GM13976 (cell line): ENCODE measurements at regions not wholly inside any gene's neighbourhood (a gene's known extent, or its start where the extent isn't known, plus 50 kb on each side); places are given as distances from the start of the nearest gene placed in this dataset.

Experiments used
- DNase-seq: peaks from one replicate; pipeline ENCODE4 v3.0.0; 2012; ENCODE audit warnings: low spot score
- CTCF ChIP-seq: IDR thresholded peaks from 2 replicates; pipeline ENCODE4 v1.5.1; 2012; ENCODE audit warnings: borderline replicate concordance, mild to moderate bottlenecking; ENCODE audit not compliant: insufficient read depth; ENCODE audit errors: extremely low read depth, missing control alignments, control extremely low read depth
- in situ Hi-C: fragments of 300-500 bp; cut with MboI; formaldehyde crosslinking; loops from one replicate; pipeline ENCODE4 v1.12.0; 2022; ENCODE audit warnings: low sequenced_read_pairs, mixed read lengths, inconsistent platforms; ENCODE audit not compliant: unreplicated experiment

- DNase-seq, result no peak
- in situ Hi-C loops, result no loop called here
- no peak for TF ChIP-seq CTCF
These were observed 119.6 kb downstream of the TES start for GRCh38 chr7:116329686-116330503.

DNA sequence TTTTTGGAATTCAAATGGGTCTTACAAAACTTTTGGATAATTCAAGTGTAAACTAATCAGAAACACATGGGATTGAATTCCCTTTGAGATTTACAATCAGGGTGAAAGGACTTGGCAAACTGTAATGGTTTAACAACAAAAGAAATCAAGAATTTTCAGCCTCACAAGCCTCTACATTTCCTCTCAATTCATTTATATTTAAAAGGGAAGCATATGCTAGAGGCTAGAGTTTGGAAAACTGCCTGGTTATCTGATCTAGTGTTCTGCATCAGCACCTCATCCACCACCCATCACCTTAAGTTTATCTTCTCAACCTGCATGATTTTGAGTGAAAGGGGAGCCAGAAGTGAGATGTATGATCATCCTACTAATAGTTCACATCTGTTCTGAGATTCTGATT lies 120.7 kb downstream of the TES start:
- TF ChIP-seq CTCF, result no peak
- no peak for DNase-seq
- in situ Hi-C loops, result no loop called here

DNA sequence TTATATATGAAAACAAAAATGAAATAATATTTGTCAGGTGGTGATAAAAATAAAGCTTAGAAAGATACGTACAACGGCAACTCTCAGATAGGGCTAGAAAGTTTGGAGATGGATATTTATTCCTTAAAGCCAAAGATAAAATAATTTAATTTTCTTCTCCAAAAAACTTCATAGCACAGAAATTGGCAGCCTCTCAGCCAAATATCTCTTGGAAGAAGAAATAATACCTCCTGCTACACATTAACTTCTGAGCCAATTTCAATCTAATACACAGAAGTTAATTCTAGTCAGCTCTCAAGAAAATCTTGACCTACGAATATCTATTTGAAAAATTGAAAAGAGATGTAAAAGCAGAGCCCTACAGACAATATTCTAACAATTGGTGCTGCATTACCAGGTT lies 122.4 kb downstream of the TES start:
- TF ChIP-seq CTCF, result no peak
- in situ Hi-C loops, result no loop called here
- DNase-seq, result no peak

- DNase-seq, result no peak
- in situ Hi-C loops, result no loop called here
- TF ChIP-seq CTCF, result no peak
These were observed 124.2 kb downstream of the TES start for GRCh38 chr7:116334555-116334954.

DNA sequence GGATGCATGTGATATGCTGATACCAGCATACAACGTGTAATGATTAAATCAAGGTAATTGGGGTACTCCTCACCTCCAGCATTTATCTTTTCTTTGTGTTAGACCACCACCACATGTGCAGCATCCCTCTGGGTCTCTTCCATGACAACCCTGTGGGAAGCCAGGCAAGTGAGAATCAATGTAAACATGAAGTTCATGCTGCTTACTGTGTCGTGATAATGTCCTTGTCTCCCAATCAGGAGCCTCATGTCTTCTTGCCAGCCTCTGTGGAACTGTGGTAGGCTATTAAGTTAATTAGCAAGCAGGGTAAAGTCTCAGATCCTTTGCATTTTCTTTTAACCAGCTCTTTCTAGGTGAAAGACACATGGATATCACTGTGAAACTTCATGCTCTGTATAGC lies 126.7 kb downstream of the TES start:
- TF ChIP-seq CTCF, result no peak
- DNase-seq, result no peak
- in situ Hi-C loops, result no loop called here

GRCh38 chr7:116337800-116338199 lies 127.5 kb downstream of the TES start:
- DNase-seq, result no peak
- no peak for TF ChIP-seq CTCF
- in situ Hi-C loops, result no loop called here
